Activated T-cell treated with anti-CD3 and anti-CD28 coated beads, Interleukin-2, amount 50 U/mL, for 24 hours (primary cell): ENCODE measurements at regions not wholly inside any gene's neighbourhood (a gene's known extent, or its start where the extent isn't known, plus 50 kb on each side); places are given as distances from the start of the nearest gene placed in this dataset.

Experiments
- DNase-seq: peaks from one replicate; pipeline ENCODE4 v3.0.0-alpha.2; 2020
- H3K27ac Mint-ChIP-seq: 2 replicates; pipeline ENCODE4 v1.8.0; 2020; ENCODE audit warnings: mild to moderate bottlenecking, mixed read lengths
- H3K27me3 Mint-ChIP-seq: 2 replicates; pipeline ENCODE4 v1.8.0; 2020; ENCODE audit warnings: mixed read lengths
- H3K36me3 Mint-ChIP-seq: 2 replicates; pipeline ENCODE4 v1.8.0; 2020; ENCODE audit warnings: low read depth, mixed read lengths
- H3K4me1 Mint-ChIP-seq: 2 replicates; pipeline ENCODE4 v1.8.0; 2020; ENCODE audit warnings: low read depth, mixed read lengths
- H3K4me3 Mint-ChIP-seq: 2 replicates; pipeline ENCODE4 v1.8.0; 2020; ENCODE audit warnings: mild to moderate bottlenecking, moderate library complexity, mixed read lengths
- H3K9me3 Mint-ChIP-seq: 2 replicates; pipeline ENCODE4 v1.8.0; 2020; ENCODE audit warnings: mixed read lengths

DNA sequence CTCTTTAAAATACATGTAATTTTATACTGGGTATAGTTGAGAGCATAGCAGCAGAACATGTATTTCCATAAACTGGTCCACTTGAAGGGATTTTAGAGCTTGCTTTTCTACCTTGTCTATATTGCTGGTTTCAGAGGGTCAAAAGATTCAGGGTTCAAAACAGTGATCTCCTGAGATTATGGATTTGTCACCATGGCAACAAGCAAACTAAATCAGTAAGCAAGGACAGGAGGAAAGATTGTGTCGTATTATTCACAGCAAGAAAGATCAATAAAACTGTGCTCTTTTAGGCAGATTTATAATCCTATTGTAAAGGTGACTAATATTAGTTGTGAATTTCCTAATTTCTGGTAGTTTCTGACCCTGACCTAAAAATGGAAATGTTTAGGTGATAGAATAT, 496.4 kb downstream of the LMO7 start:
- Mint-ChIP-seq H3K27ac (no peak overlapping the region), H3K9me3 (no peaks in the 10 kb centered on the region), H3K36me3 (no peaks in the 10 kb centered on the region), H3K4me1 (no peaks in the 10 kb centered on the region), H3K27me3 (no peaks in the 10 kb centered on the region), H3K4me3 (no peak overlapping the region)
- DNase-seq, result no peak

DNA sequence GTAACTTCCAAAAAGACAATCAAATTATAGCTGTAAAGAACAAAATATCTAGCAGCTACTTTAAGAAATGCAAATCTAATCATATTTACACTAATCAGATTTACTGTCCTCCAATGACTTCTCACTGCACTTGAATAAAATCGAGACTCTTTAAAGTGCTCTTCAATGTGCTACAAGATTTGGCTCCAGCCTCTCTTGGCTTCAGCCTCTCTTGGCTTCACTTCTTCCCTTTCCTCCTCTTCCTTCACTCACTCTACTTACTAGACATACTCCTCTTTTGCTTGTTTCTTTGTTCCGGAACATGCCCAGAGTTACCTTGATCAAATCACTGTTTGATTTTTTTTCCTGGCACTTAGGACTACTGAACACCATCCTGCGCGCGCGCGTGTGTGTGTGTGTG, 495.4 kb downstream of the LMO7 start:
- no peaks in the 10 kb centered on the region for H3K9me3 Mint-ChIP-seq
- H3K4me3 Mint-ChIP-seq, result no peak overlapping the region
- no peaks in the 10 kb centered on the region for H3K4me1 Mint-ChIP-seq
- no peaks in the 10 kb centered on the region for H3K36me3 Mint-ChIP-seq
- H3K27me3 Mint-ChIP-seq, result no peaks in the 10 kb centered on the region
- no peak for DNase-seq
- no peak overlapping the region for H3K27ac Mint-ChIP-seq

DNA sequence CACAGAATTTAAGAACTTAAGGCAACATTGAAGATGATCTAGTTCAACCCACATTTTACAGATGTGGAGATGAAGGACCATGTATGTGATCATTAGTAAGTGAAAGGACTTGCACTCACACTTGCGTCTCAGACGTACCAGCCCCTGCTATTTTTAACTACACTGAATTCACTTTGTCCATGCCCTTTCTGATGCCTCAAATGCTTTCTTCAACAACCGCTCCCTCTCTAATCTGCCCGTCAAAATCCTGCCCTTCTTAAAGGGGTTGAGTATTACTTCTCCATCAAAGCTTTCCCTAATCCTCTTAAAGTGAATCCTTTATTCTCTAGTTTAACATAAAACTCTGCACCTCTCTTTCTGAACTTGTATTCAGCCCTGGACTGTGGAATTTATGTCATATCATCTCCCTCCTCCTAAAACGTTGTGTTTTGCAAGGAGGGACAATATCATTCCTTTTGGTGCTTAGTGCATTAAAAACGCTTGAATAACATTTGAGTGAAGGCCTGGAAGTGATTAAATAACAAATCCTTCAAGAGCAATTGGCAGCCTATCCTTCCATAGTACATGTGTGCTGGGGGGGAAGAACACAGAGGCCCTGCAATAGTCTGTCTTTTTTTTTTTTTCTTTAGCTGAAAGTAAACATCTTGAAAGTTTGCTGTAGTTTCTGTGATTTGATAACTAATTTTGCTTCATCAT, 493.3 kb downstream of the LMO7 start:
- no peaks in the 10 kb centered on the region for H3K36me3 Mint-ChIP-seq
- no peaks in the 10 kb centered on the region for H3K9me3 Mint-ChIP-seq
- H3K27me3 Mint-ChIP-seq, result no peaks in the 10 kb centered on the region
- H3K4me3 Mint-ChIP-seq, result no peak overlapping the region
- no peak for DNase-seq
- no peaks in the 10 kb centered on the region for H3K4me1 Mint-ChIP-seq
- no peak overlapping the region for H3K27ac Mint-ChIP-seq

DNA sequence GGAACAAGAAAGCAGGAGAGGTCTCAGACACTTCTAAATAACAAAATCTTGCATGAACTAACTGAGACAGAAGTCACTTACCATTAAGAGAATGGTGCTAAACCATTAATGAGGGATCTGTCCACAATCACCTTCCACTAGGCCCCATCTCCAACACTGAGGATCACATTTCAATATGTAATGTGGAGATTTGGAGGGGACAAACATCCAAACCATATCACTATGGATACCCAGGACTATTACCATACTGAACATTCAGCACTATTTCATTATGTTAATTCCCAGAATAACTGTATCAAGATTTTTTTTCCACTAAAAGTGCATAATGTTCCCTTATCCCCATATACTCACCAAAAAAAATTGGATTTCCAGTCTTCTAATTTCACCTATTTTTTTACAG, 491.8 kb downstream of the LMO7 start:
- Mint-ChIP-seq H3K36me3 (no peaks in the 10 kb centered on the region), H3K27ac (no peak overlapping the region), H3K9me3 (peaks cover 12% of the 10 kb centered on the region)

DNA sequence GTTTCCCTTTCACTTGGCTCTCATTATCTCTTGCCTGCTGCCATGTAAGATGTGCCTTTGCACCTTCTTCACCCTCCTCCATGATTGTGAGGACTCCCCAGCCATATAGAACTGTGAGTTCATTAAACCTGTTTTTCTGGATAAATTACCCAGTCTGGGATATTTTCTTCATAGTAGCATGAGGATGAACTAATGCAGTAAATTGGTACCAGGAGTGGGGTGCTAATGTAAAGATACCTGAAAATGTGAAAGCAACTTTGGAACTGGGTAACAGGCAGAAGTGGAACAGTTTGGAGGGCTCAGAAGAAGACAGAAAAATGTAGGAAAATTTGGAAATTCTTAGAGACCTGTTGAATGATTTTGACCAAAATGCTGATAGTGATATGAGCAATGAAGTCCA, 487.4 kb downstream of the LMO7 start:
- Mint-ChIP-seq H3K27ac (no peak overlapping the region), H3K27me3 (no peaks in the 10 kb centered on the region), H3K4me3 (no peak overlapping the region), H3K9me3 (peaks cover 28% of the 10 kb centered on the region), H3K4me1 (no peaks in the 10 kb centered on the region), H3K36me3 (no peaks in the 10 kb centered on the region)
- DNase-seq, result no peak

More for the DNA sequence above, 491.8 kb downstream of the LMO7 start:
- H3K4me3 Mint-ChIP-seq, result no peak overlapping the region
- H3K4me1 Mint-ChIP-seq, result no peaks in the 10 kb centered on the region
- no peak for DNase-seq
- no peaks in the 10 kb centered on the region for H3K27me3 Mint-ChIP-seq

DNA sequence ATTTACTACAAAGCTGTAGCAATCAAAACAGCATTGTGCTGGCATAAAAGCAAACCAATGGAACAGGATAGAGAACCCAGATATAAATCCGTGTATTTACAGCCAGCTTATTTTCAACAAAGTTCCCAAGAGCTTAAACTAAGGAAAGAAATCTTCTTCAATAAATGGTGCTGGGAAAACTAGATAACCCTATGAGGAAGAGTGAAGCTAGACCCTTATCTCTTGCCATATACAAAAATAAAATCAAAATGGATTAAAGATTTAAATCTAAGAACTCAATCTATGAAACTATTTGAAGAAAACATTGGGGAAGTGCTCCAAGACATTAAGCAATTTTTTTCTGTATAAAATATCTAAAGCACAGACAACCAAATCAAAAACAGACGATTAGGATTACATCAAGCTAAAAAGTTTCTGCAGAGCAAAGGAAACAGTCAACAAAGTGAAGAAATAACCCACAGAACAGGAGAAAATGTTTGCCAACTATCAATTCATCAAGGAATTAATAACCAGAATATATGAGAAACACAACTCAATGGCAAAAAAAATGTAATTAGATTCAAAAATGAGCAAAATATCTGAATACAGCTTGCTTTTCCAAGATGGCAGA, 480.7 kb downstream of the LMO7 start:
- no peak for DNase-seq
- Mint-ChIP-seq H3K4me3 (no peak overlapping the region), H3K27me3 (no peaks in the 10 kb centered on the region), H3K27ac (no peak overlapping the region), H3K36me3 (no peaks in the 10 kb centered on the region), H3K4me1 (no peaks in the 10 kb centered on the region), H3K9me3 (peaks cover 15% of the 10 kb centered on the region)

DNA sequence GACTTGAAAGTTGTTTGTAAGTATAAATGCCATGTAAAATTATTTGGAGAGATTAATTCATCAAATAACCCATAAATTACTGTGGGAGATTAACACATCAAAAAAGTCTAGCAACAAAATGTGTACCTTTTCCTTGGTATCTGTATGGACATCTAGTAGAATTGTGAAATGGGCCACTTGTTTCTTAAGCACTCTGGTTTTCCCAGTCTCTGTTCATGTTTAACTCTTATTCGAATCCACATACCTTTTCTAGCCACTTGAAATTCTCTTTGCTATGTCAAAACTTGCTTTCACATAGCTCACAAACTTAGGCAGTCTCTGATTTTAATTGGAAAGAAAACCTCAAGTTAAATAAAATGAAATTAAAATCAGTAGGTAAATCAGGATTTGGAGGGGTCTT, 470.6 kb downstream of the LMO7 start:
- Mint-ChIP-seq H3K9me3 (peaks cover 6% of the 10 kb centered on the region), H3K27ac (no peak overlapping the region), H3K4me3 (no peak overlapping the region), H3K4me1 (no peaks in the 10 kb centered on the region), H3K36me3 (no peaks in the 10 kb centered on the region), H3K27me3 (no peaks in the 10 kb centered on the region)
- DNase-seq, result no peak

DNA sequence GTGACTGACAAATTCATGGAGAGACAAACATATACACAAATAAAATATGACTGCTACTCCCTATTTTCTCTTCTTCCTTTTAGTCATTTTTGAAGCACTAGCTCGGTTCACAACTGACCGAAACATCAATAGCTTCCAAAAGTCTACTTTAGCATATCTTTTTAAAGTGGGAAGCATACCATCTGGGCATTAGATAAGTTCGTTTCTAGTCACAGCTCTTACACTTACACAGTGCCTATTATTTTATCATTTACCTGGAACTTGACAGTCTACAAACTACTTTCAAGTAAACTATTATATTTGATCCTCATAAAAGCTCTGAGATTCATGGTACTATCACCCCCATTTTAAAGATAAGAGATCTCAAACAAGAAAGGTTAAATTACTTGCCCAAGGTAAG, 458.5 kb downstream of the LMO7 start:
- H3K36me3 Mint-ChIP-seq, result no peaks in the 10 kb centered on the region
- H3K27ac Mint-ChIP-seq, result no peak overlapping the region
- no peak for DNase-seq
- H3K9me3 Mint-ChIP-seq, result no peaks in the 10 kb centered on the region
- H3K4me3 Mint-ChIP-seq, result no peak overlapping the region
- H3K4me1 Mint-ChIP-seq, result no peaks in the 10 kb centered on the region
- no peaks in the 10 kb centered on the region for H3K27me3 Mint-ChIP-seq

DNA sequence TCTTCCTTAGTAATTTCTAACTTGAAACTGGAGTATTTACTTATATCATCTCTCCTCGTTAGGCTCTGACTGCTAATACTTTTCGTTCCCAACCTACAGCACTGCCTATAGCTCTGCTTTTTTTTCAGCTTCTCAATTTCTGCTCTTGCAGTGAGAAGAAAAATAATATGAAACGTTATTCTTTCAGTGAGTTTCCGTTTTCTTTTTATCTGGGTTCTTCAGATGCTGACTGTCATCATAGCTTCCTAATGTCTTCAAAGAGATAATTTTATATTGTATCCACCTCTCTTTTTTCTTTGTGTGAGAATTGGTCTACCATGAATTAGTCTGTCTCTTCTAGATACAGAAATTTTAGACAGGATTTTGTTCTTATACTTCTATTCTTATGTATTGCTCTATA, 454.9 kb downstream of the LMO7 start:
- DNase-seq, result no peak
- H3K4me1 Mint-ChIP-seq, result no peaks in the 10 kb centered on the region

DNA sequence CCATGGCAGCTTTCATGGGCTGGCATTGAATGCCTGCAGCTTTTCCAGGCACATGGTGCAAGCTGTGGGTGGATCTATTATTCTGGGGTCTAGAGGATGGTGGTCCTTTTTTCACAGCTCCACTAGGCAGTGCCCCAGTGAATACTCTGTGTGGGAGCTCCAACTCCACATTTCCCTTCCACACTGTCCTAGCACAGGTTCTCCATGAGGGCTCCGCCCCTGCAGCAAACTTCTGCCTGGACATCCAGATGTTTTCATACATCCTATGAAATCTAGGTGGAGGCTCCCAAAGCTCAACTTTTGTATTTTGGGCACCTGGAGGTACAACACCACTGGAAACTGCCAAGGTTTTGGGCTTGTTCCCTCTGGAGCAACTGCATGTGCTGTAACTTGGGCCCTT, 450.6 kb downstream of the LMO7 start:
- DNase-seq, result no peak
- no peaks in the 10 kb centered on the region for H3K36me3 Mint-ChIP-seq
- H3K4me3 Mint-ChIP-seq, result no peak overlapping the region
- H3K27me3 Mint-ChIP-seq, result no peaks in the 10 kb centered on the region
- peaks cover 7% of the 10 kb centered on the region for H3K9me3 Mint-ChIP-seq
- no peak overlapping the region for H3K27ac Mint-ChIP-seq
- no peaks in the 10 kb centered on the region for H3K4me1 Mint-ChIP-seq

More for the DNA sequence above, 454.9 kb downstream of the LMO7 start:
- H3K36me3 Mint-ChIP-seq, result no peaks in the 10 kb centered on the region
- no peak overlapping the region for H3K27ac Mint-ChIP-seq
- H3K27me3 Mint-ChIP-seq, result no peaks in the 10 kb centered on the region
- H3K4me3 Mint-ChIP-seq, result no peak overlapping the region
- H3K9me3 Mint-ChIP-seq, result peaks cover 4% of the 10 kb centered on the region

DNA sequence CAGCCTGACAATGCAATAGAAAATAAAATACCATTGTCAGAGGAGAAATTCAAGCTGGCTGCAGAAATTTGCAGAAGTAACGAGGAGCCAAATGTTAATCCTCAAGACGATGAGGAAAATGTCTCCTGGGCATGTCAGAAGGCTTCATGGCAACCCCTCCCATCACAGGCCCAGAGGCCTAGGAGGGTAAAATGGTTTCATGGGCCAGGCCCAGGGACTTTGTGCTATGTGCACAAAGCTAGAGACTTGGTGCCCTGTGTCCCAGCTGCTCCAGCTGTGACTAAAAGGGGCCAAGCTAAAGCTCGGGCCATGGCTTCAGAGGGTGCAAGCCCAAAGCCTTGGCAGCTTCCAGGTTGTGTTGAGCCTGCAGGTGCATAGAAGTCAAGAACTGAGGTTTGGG, 431.7 kb downstream of the LMO7 start:
- H3K4me3 Mint-ChIP-seq, result no peak overlapping the region
- no peaks in the 10 kb centered on the region for H3K36me3 Mint-ChIP-seq
- H3K9me3 Mint-ChIP-seq, result peaks cover 8% of the 10 kb centered on the region
- H3K27ac Mint-ChIP-seq, result no peak overlapping the region
- no peaks in the 10 kb centered on the region for H3K4me1 Mint-ChIP-seq
- H3K27me3 Mint-ChIP-seq, result no peaks in the 10 kb centered on the region
- no peak for DNase-seq

DNA sequence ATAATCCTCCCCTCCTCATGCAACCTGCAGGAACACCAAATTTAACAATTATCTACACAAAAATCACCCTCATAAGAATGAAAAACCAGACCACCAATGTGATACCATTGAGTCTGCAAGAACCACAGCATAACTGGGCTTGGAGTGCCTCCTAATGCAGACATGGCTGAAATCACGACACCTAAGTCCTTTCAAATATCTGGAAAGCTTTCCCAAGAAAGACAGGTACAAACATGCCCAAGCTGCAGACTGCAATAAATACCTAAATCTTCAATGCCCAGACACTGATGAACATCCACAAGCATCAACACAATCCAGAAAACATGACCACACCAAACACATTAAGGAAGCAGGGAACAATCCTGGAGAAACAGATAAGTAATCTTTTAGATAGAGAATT, 417.1 kb downstream of the LMO7 start:
- Mint-ChIP-seq H3K36me3 (no peaks in the 10 kb centered on the region), H3K4me1 (no peaks in the 10 kb centered on the region), H3K27ac (no peak overlapping the region), H3K27me3 (peaks cover 5% of the 10 kb centered on the region), H3K4me3 (no peak overlapping the region), H3K9me3 (peaks cover 4% of the 10 kb centered on the region)
- no peak for DNase-seq

DNA sequence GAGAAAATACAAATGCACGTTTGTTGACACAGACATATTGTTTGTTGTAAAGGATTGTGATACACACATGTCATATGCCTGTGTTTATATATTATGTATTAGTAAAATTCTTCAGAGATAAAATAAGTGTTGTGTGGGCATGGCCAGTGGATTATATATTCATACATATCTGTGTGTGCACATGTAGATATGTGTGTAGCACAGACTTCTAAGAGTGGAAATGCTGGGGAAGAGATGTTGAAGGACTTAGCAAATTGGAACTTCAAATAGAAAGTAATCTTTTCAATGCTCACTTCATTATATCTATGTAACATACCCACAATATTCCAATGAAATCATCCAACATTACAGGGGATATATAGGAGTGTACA, 413.2 kb downstream of the LMO7 start:
- no peak for DNase-seq
- Mint-ChIP-seq H3K36me3 (no peaks in the 10 kb centered on the region), H3K4me3 (no peak overlapping the region), H3K9me3 (no peaks in the 10 kb centered on the region), H3K27ac (no peak overlapping the region), H3K27me3 (peaks cover 5% of the 10 kb centered on the region), H3K4me1 (no peaks in the 10 kb centered on the region)

DNA sequence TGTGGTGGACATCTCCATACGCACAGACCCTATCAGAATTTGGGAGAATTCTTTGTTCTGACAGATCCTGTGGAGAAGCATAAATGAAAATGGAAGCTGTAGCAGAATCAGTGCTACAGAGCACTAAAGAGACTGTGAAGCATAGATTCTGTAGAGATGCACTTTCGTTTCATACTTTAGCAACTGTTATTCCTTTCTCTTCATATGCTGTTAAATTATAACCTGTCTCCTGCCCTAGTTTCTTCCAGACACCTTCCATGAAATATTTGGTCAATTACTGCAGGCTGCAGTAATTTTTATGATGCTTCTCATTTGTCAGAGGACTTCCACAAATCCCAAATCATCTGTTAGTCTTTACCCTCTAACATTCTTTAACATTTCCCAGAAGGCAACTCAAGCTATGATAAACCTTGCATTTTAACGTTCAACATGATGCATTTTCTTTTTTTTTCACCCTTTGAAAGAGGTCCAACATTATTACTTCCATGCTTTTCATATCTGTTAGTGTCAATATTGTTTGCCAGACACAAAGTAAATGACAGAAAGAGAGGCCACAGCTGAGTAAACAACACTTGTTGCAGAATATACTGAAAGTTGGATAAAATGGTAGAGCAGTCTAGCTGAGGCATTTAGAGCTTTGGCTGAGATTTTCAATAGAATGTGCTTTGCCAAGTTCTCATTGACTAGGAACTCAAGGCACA, 412.7 kb downstream of the LMO7 start:
- no peaks in the 10 kb centered on the region for H3K9me3 Mint-ChIP-seq
- H3K4me3 Mint-ChIP-seq, result no peak overlapping the region
- no peak for DNase-seq
- no peaks in the 10 kb centered on the region for H3K4me1 Mint-ChIP-seq
- H3K27me3 Mint-ChIP-seq, result peaks cover 5% of the 10 kb centered on the region
- H3K36me3 Mint-ChIP-seq, result no peaks in the 10 kb centered on the region
- H3K27ac Mint-ChIP-seq, result no peak overlapping the region

DNA sequence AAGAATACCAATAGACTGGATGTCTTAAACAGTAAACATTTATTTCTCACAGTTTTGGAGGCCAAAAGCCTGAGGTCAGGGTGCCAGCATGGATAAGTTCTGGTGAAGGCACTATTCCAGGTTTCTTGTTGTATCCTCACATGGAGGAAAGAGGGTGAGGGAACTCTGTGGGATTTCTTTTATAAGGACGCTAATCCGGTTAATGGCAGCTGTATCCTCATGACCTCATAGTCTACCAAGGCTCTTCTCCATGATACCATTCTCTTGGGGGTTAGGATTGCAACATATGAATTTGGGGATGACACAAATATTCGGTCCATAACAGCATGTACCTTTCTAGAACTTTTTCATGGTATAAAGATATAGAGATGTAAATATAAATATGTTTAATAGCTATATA, 412.0 kb downstream of the LMO7 start:
- no peak overlapping the region for H3K27ac Mint-ChIP-seq

More for the DNA sequence above, 412.0 kb downstream of the LMO7 start:
- no peak for DNase-seq
- Mint-ChIP-seq H3K36me3 (no peaks in the 10 kb centered on the region), H3K27me3 (peaks cover 2% of the 10 kb centered on the region), H3K9me3 (no peaks in the 10 kb centered on the region), H3K4me3 (no peak overlapping the region), H3K4me1 (no peaks in the 10 kb centered on the region)
